Stimulated activated CD4-positive, alpha-beta T cell treated with anti-CD3 and anti-CD28 coated beads, Interleukin-12 subunit alpha, Interleukin-12 subunit beta, amount 100 ng/mL, for 48 hours (primary cell): ENCODE measurements at regions not wholly inside any gene's neighbourhood (a gene's known extent, or its start where the extent isn't known, plus 50 kb on each side); places are given as distances from the start of the nearest gene placed in this dataset.
"Not testable (repeated sequence)": the region's sequence is repeated elsewhere in the genome, so short reads cannot be mapped to it uniquely, and the experiment has no call there.

ENCODE experiments used
- DNase-seq, 3 donors: peaks; one replicate each; pipeline ENCODE4 v3.0.0-alpha.2; 2020; ENCODE audit warnings: low read depth in 2 of 3, low spot score in 1 of 3

GRCh38 chr3:177906126-177906511 lies 630.1 kb upstream of the KCNMB2 start:
- no peak for DNase-seq

- DNase-seq, result no peak
Measured at GRCh38 chr3:177906578-177907229, 629.5 kb upstream of the KCNMB2 start.

- DNase-seq, result not testable (repeated sequence)
Measured at GRCh38 chr3:177909530-177909929, 626.7 kb upstream of the KCNMB2 start.

- DNase-seq, result no peak
Measured at GRCh38 chr3:177914224-177914623, 622.0 kb upstream of the KCNMB2 start.

- no peak for DNase-seq
Measured at GRCh38 chr3:177916461-177916860, 619.8 kb upstream of the KCNMB2 start.

- no peak for DNase-seq
Measured at GRCh38 chr3:177917234-177917861, 618.9 kb upstream of the KCNMB2 start.

GRCh38 chr3:177921153-177921552 lies 615.1 kb upstream of the KCNMB2 start:
- no peak for DNase-seq

- DNase-seq, result no peak
Measured at GRCh38 chr3:177924261-177924660, 612.0 kb upstream of the KCNMB2 start.

- DNase-seq, result no peak
Measured at GRCh38 chr3:177928172-177928873, 607.9 kb upstream of the KCNMB2 start.

GRCh38 chr3:177929310-177929709 lies 606.9 kb upstream of the KCNMB2 start:
- no peak for DNase-seq

GRCh38 chr3:177930771-177931170 lies 605.5 kb upstream of the KCNMB2 start:
- no peak for DNase-seq

GRCh38 chr3:177931346-177931745 lies 604.9 kb upstream of the KCNMB2 start:
- DNase-seq, result no peak

- no peak for DNase-seq
Measured at GRCh38 chr3:177932346-177932745, 603.9 kb upstream of the KCNMB2 start.

GRCh38 chr3:177932750-177933660 lies 603.2 kb upstream of the KCNMB2 start:
- no peak for DNase-seq

GRCh38 chr3:177934001-177934891 lies 602.0 kb upstream of the KCNMB2 start:
- DNase-seq, result no peak

GRCh38 chr3:177935047-177935446 lies 601.2 kb upstream of the KCNMB2 start:
- no peak for DNase-seq

- no peak for DNase-seq
Measured at GRCh38 chr3:177936721-177937120, 599.5 kb upstream of the KCNMB2 start.

GRCh38 chr3:177942911-177943310 lies 593.3 kb upstream of the KCNMB2 start:
- no peak for DNase-seq

- no peak for DNase-seq
Measured at GRCh38 chr3:177944228-177944661, 592.0 kb upstream of the KCNMB2 start.

- DNase-seq, result no peak
Measured at GRCh38 chr3:177946048-177946447, 590.2 kb upstream of the KCNMB2 start.
